Fibroblast of lung (primary cell): ENCODE measurements at regions not wholly inside any gene's neighbourhood (a gene's known extent, or its start where the extent isn't known, plus 50 kb on each side); places are given as distances from the start of the nearest gene placed in this dataset.

Experiments used
- DNase-seq, 2 donors: peaks; one replicate each; pipeline versions ENCODE4 v3.0.0 to v3.0.0-alpha.2; 2010; ENCODE audit warnings: low read depth in 2 of 2
- H2AFZ ChIP-seq: 2 replicates; pipeline ENCODE4 v1.5.1; 2012; ENCODE audit warnings: low read length, control low read depth, inconsistent platforms
- H3K27ac ChIP-seq: 2 replicates; pipeline ENCODE4 v1.5.1; 2011; ENCODE audit warnings: low read length, control low read depth; ENCODE audit not compliant: insufficient read depth
- H3K27me3 ChIP-seq: 2 replicates; pipeline ENCODE4 v1.5.1; 2011; ENCODE audit warnings: mild to moderate bottlenecking, low read length; ENCODE audit not compliant: control insufficient read depth, insufficient read depth
- H3K36me3 ChIP-seq: 2 replicates; pipeline ENCODE4 v1.5.1; 2011; ENCODE audit warnings: low read length; ENCODE audit not compliant: control insufficient read depth, insufficient read depth
- H3K4me1 ChIP-seq: 2 replicates; pipeline ENCODE4 v1.5.1; 2011; ENCODE audit warnings: low read length; ENCODE audit not compliant: control insufficient read depth, insufficient read depth; ENCODE audit errors: extremely low read depth
- H3K4me2 ChIP-seq: 2 replicates; pipeline ENCODE4 v1.5.1; 2011; ENCODE audit warnings: low read length, control low read depth; ENCODE audit not compliant: insufficient read depth; ENCODE audit errors: extremely low read depth
- H3K4me3 ChIP-seq, 4 experiments: fragments of 200-600 bp in 1 of 4; sonication (generic) in 1 of 4; replicated peaks in 1 of 4; 2 replicates each; pipeline ENCODE4 v1.5.1; 2011 to 2016; ENCODE audit warnings: low read length in 4 of 4, low read depth in 3 of 4, mild to moderate bottlenecking in 3 of 4, control low read depth in 2 of 4, inconsistent platforms in 1 of 4, mixed read lengths in 1 of 4; ENCODE audit not compliant: insufficient read depth in 1 of 4; ENCODE audit errors: control extremely low read depth in 1 of 4
- H3K79me2 ChIP-seq: 2 replicates; pipeline ENCODE4 v1.5.1; 2012; ENCODE audit warnings: mild to moderate bottlenecking, low read length, inconsistent platforms; ENCODE audit not compliant: control insufficient read depth, insufficient read depth
- H3K9ac ChIP-seq: 2 replicates; pipeline ENCODE4 v1.5.1; 2011; ENCODE audit warnings: mild to moderate bottlenecking, low read length, control low read depth; ENCODE audit not compliant: insufficient read depth
- H3K9me3 ChIP-seq: 2 replicates; pipeline ENCODE4 v1.5.1; 2012; ENCODE audit warnings: low read depth, low read length; ENCODE audit not compliant: control insufficient read depth, insufficient read depth
- H4K20me1 ChIP-seq: 2 replicates; pipeline ENCODE4 v1.5.1; 2011; ENCODE audit warnings: low read length; ENCODE audit not compliant: control insufficient read depth, insufficient read depth; ENCODE audit errors: extremely low read depth
- CTCF ChIP-seq, 2 donors: IDR thresholded peaks in 1 of 2; conservative IDR thresholded peaks in 1 of 2; 1 replicate in 1 of 2; 2 replicates in 1 of 2; pipeline ENCODE4 v1.5.1; 2011 to 2012; ENCODE audit warnings: low read length in 2 of 2, control low read depth in 1 of 2, inconsistent platforms in 1 of 2, low read depth in 1 of 2, mild to moderate bottlenecking in 1 of 2
- EZH2 ChIP-seq: IDR thresholded peaks from 2 replicates; pipeline ENCODE4 v1.5.1; 2012; ENCODE audit warnings: low read length, control low read depth, mild to moderate bottlenecking; ENCODE audit errors: missing control alignments

DNA sequence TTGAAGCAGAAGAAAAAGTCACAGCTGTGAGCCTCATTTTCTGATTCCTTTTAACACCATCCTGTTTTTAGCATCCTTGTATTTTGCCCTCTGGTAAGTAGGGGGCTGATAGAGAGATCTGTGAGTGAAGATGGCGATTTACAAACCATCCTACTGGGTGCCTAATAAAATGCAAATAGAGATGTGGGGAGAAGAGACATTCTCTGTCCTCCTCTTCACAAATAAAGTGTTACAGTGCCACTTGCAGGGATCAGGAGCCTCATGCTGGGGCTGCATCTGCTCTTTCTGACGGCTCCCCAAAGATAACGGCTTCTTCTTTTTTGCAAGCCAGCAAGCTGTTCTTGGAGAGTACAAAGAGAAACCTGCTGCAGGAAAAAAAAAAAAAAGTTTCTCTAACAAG is 418.6 kb downstream of the TOX3 start:
- no peak overlapping the region for H3K9ac ChIP-seq
- H3K4me1 ChIP-seq = no peaks in the 10 kb centered on the region

GRCh38 chr16:52123842-52124241 is 423.1 kb downstream of the TOX3 start:
- Histone ChIP-seq H3K9ac (no peak overlapping the region), H3K4me3 (no peak overlapping the region), H3K79me2 (no peaks in the 10 kb centered on the region), H3K4me1 (no peaks in the 10 kb centered on the region), H3K4me2 (no peak overlapping the region), H3K9me3 (no peaks in the 10 kb centered on the region), H3K27me3 (no peaks in the 10 kb centered on the region), H3K27ac (no peak overlapping the region), H2AFZ (no peak overlapping the region), H3K36me3 (no peaks in the 10 kb centered on the region), H4K20me1 (no peaks in the 10 kb centered on the region)
- no peak for DNase-seq
- TF ChIP-seq CTCF (conservative IDR thresholded peaks at IDR 0.05 in 1 of 2, IDR thresholded peaks at IDR 0.05 in 1 of 2; ENCODE audit: low read depth in 1 of 2, low read length in 2 of 2) = no peak
- no peak for TF ChIP-seq EZH2

More for the DNA sequence above, 418.6 kb downstream of the TOX3 start:
- no peak overlapping the region for H3K4me3 ChIP-seq
- no peaks in the 10 kb centered on the region for H3K79me2 ChIP-seq
- H3K27me3 ChIP-seq = no peaks in the 10 kb centered on the region
- TF ChIP-seq CTCF (conservative IDR thresholded peaks at IDR 0.05 in 1 of 2, IDR thresholded peaks at IDR 0.05 in 1 of 2; ENCODE audit: low read depth in 1 of 2, low read length in 2 of 2) (no peak), EZH2 (no peak)
- H3K9me3 ChIP-seq = no peaks in the 10 kb centered on the region
- DNase-seq = no peak
- H3K27ac ChIP-seq = no peak overlapping the region
- no peaks in the 10 kb centered on the region for H4K20me1 ChIP-seq
- no peaks in the 10 kb centered on the region for H3K36me3 ChIP-seq
- no peak overlapping the region for H3K4me2 ChIP-seq
- no peak overlapping the region for H2AFZ ChIP-seq

GRCh38 chr16:52123061-52123839 is 423.7 kb downstream of the TOX3 start:
- Histone ChIP-seq H3K27me3 (no peaks in the 10 kb centered on the region), H3K4me3 (no peak overlapping the region), H3K4me2 (no peak overlapping the region), H3K4me1 (no peaks in the 10 kb centered on the region), H3K9me3 (no peaks in the 10 kb centered on the region), H2AFZ (no peak overlapping the region), H3K36me3 (no peaks in the 10 kb centered on the region), H4K20me1 (no peaks in the 10 kb centered on the region), H3K9ac (no peak overlapping the region), H3K79me2 (no peaks in the 10 kb centered on the region), H3K27ac (no peak overlapping the region)
- DNase-seq = no peak
- TF ChIP-seq EZH2 (no peak), CTCF (conservative IDR thresholded peaks at IDR 0.05 in 1 of 2, IDR thresholded peaks at IDR 0.05 in 1 of 2; ENCODE audit: low read depth in 1 of 2, low read length in 2 of 2) (no peak)
